ENCODE measurements at regions not wholly inside any gene's neighbourhood (a gene's known extent, or its start where the extent isn't known, plus 50 kb on each side); places are given as distances from the start of the nearest gene placed in this dataset.

GRCh38 chr2:67726416-67726815 lies 329.3 kb downstream of the ETAA1 start:
- H3K79me2 ChIP-seq (ENCODE audit: insufficient read depth, low read length): no peaks in the 10 kb centered on the region
- H3K27me3 ChIP-seq (ENCODE audit: insufficient read depth, low read length, poor library complexity, severe bottlenecking): no peaks in the 10 kb centered on the region
- H3F3A ChIP-seq (ENCODE audit: low read depth): no peaks in the 10 kb centered on the region
- H3K4me3 ChIP-seq (ENCODE audit: low read length, poor library complexity, severe bottlenecking): no peak overlapping the region
- H3K9me3 ChIP-seq (ENCODE audit: insufficient read depth, low read depth, low read length): no peaks in the 10 kb centered on the region
- H4K20me1 ChIP-seq (ENCODE audit: insufficient read depth, low read length, poor library complexity, severe bottlenecking): no peaks in the 10 kb centered on the region
- H3K9ac ChIP-seq (ENCODE audit: low read depth, low read length, poor library complexity, severe bottlenecking): no peak overlapping the region
- H3K9me2 ChIP-seq (replicated peaks; ENCODE audit: low read depth, low read length): no peaks in the 10 kb centered on the region
- TF ChIP-seq CTCF (conservative IDR thresholded peaks at IDR 0.05; ENCODE audit: low read length) (no peak), EZH2phosphoT487 (IDR thresholded peaks at IDR 0.05; ENCODE audit: borderline replicate concordance) (no peak)
- no peak overlapping the region for H3K4me2 ChIP-seq (ENCODE audit: low read depth, low read length, poor library complexity, severe bottlenecking)
- no peak overlapping the region for H2AFZ ChIP-seq (ENCODE audit: low read length)
- no peaks in the 10 kb centered on the region for H3K36me3 ChIP-seq (ENCODE audit: insufficient read depth, low read length)
- no peaks in the 10 kb centered on the region for H3K4me1 ChIP-seq (ENCODE audit: insufficient read depth, low read length, poor library complexity, severe bottlenecking)

- TF ChIP-seq EZH2phosphoT487 (IDR thresholded peaks at IDR 0.05; ENCODE audit: borderline replicate concordance) (no peak), CTCF (conservative IDR thresholded peaks at IDR 0.05; ENCODE audit: low read length) (no peak)
- no peak overlapping the region for H3K9ac ChIP-seq (ENCODE audit: low read depth, low read length, poor library complexity, severe bottlenecking)
- H3K4me2 ChIP-seq (ENCODE audit: low read depth, low read length, poor library complexity, severe bottlenecking): no peak overlapping the region
- H3K4me3 ChIP-seq (ENCODE audit: low read length, poor library complexity, severe bottlenecking): no peak overlapping the region
- no peak overlapping the region for H2AFZ ChIP-seq (ENCODE audit: low read length)
- no peaks in the 10 kb centered on the region for H3K79me2 ChIP-seq (ENCODE audit: insufficient read depth, low read length)
- H3K4me1 ChIP-seq (ENCODE audit: insufficient read depth, low read length, poor library complexity, severe bottlenecking): no peaks in the 10 kb centered on the region
- no peaks in the 10 kb centered on the region for H4K20me1 ChIP-seq (ENCODE audit: insufficient read depth, low read length, poor library complexity, severe bottlenecking)
- H3F3A ChIP-seq (ENCODE audit: low read depth): no peaks in the 10 kb centered on the region
- no peaks in the 10 kb centered on the region for H3K27me3 ChIP-seq (ENCODE audit: insufficient read depth, low read length, poor library complexity, severe bottlenecking)
- no peaks in the 10 kb centered on the region for H3K9me3 ChIP-seq (ENCODE audit: insufficient read depth, low read depth, low read length)
- no peaks in the 10 kb centered on the region for H3K9me2 ChIP-seq (replicated peaks; ENCODE audit: low read depth, low read length)
- no peaks in the 10 kb centered on the region for H3K36me3 ChIP-seq (ENCODE audit: insufficient read depth, low read length)
Measured at GRCh38 chr2:67727131-67727530, 330.0 kb downstream of the ETAA1 start.

- Histone ChIP-seq H3F3A (ENCODE audit: low read depth) (no peaks in the 10 kb centered on the region), H3K9me3 (ENCODE audit: insufficient read depth, low read depth, low read length) (no peaks in the 10 kb centered on the region), H3K79me2 (ENCODE audit: insufficient read depth, low read length) (no peaks in the 10 kb centered on the region), H3K9ac (ENCODE audit: low read depth, low read length, poor library complexity, severe bottlenecking) (no peak overlapping the region), H3K4me2 (ENCODE audit: low read depth, low read length, poor library complexity, severe bottlenecking) (no peak overlapping the region), H4K20me1 (ENCODE audit: insufficient read depth, low read length, poor library complexity, severe bottlenecking) (no peaks in the 10 kb centered on the region), H3K4me1 (ENCODE audit: insufficient read depth, low read length, poor library complexity, severe bottlenecking) (no peaks in the 10 kb centered on the region), H3K4me3 (ENCODE audit: low read length, poor library complexity, severe bottlenecking) (no peak overlapping the region), H3K9me2 (replicated peaks; ENCODE audit: low read depth, low read length) (no peaks in the 10 kb centered on the region), H3K27me3 (ENCODE audit: insufficient read depth, low read length, poor library complexity, severe bottlenecking) (no peaks in the 10 kb centered on the region), H2AFZ (ENCODE audit: low read length) (no peak overlapping the region), H3K36me3 (ENCODE audit: insufficient read depth, low read length) (no peaks in the 10 kb centered on the region)
- TF ChIP-seq CTCF (conservative IDR thresholded peaks at IDR 0.05; ENCODE audit: low read length) (no peak), EZH2phosphoT487 (IDR thresholded peaks at IDR 0.05; ENCODE audit: borderline replicate concordance) (no peak)
Measured at GRCh38 chr2:67727623-67728022, 330.5 kb downstream of the ETAA1 start.
